ENCODE measurements at regions not wholly inside any gene's neighbourhood (a gene's known extent, or its start where the extent isn't known, plus 50 kb on each side); places are given as distances from the start of the nearest gene placed in this dataset.

DNA sequence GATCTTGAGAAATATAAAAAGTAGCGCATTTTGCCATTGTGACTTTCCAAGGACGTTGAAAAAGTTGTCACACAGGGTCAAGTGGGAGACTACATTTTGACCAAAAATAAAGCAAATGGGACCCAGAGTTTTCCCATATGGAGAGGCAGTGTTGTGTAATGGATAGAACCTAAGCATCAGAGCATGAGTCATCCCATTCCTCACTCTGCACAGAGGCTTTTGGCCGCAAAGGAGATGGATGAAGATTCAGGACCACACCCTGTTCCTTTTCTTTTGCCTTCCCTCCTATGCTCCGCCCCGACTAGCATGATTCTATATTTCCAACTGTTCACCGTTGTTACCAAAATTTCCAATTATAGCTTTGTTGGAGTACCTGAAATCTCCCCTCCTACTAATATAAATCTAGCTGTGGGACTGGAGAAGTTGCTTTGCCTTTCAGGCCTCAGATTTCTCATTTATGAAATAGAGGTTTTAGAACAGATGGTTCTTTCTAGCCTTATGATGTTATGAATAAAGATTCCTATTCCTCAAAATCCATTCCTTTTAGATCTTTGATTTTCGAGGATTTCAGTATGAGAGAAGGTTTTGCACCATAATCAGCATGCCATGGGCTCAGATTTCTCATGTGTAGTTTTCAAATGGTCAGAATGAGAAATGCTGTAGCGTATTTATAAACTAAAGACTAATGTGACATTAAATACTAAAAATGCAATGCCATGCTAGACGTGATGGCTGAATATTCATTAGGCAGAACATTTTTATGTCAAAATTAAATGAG is 921.9 kb upstream of the TENM4 start:
- no peak for DNase-seq

DNA sequence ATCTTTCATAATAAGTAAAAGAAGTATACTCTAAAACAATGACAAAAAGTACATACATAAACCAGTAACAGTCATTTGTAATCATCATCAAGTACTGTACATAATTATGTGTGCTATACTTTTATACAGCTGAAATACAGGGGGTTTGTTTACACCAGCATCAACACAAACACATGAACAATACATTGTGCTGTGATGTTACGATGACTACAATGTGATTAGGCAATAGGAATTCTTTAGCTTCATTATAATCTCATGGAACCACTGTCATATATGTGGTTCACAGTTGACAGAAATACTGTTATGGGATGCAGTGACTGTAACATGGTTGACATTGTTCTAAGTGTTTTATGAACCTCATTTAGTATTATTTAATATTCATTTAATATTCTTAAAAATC is 914.4 kb upstream of the TENM4 start:
- DNase-seq: no peak

DNA sequence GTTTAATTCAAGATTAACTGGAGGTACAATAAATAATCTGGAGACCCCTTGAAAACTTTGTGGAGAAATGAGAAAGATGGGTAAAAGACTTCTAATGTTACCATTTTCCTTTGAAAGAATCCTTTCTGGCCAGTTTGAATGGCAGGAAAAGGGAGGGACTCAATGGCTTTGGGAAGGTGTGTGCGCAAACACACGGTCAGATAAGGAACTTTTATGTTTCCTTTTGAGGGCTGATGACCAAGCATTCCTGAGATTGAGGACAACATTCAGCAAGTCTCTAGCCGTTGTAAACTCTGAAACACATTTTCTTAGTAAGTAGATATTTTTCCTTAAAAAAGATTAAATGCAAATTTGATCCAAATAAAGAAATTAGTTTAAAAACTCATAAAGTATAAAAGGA is 909.7 kb upstream of the TENM4 start:
- no peak for DNase-seq

DNA sequence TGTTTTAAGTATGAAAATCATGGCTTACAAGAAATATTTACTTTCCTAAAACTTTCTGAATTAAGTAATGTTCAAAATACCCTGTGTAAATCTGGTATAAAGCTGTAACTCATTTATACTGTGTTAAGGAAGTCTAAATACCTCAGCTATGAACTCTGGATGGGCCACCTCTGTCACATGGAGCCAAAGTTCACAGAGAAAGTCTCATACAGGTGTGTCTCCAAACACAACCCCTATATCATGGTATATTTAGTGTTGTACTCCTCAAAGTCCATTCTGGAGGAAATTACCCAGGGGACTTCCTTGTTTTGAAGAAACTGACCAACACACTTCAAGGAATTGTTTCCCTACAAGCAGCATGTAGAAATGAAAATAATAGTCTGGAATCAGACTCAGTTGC is 909.2 kb upstream of the TENM4 start:
- DNase-seq: no peak

DNA sequence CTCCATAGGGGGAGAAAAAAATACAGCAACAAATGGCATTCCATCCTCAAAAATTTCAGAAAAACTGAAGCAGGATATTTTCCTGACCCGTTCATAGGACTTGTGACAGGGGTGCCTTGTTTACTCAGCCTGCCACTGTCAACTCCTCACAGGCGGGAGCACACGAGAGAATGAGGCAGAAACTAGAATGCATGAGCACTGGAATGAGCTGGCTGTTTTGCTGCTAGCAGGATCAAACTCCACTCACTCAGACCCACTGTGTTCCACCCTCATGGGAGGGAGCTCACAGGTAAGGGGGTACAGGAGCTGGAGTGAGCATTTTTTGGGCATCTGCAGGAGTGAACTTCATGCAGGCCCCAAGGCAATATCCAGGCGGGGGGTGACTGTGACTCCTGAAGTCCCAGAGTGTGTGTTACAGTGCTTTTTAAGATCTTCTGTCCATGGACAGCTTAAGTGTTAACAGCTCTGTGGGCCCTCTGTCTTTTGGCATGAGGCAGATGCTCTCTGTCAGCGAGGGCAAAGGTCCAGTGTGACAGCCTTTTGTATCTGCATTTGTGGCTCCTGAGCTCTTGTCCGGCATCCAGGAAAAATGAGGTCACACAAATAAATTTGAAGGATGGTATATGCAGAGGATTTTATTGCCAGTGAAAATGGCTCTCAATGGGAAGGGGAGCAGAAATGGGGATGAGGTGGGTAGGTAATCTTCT is 905.7 kb upstream of the TENM4 start:
- DNase-seq: no peak

DNA sequence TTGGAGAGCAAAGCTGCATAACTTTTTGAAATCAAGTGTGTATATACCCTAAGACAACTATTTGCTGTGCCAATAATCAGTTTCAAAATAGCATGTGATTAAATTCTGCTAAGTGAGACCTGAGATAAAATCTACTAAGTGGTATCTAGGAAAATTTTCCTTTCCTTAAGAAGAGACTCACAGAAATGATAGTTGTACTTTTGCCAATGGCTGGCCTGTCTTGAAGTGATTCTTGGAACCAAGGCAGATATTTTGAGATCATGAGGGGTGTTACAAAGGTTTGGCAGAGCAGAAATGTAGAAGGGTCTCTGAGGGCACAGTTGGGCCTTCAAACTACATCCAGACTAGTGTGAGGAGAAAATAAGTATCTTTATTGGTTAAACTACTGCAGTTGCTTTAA is 902.6 kb upstream of the TENM4 start:
- no peak for DNase-seq

DNA sequence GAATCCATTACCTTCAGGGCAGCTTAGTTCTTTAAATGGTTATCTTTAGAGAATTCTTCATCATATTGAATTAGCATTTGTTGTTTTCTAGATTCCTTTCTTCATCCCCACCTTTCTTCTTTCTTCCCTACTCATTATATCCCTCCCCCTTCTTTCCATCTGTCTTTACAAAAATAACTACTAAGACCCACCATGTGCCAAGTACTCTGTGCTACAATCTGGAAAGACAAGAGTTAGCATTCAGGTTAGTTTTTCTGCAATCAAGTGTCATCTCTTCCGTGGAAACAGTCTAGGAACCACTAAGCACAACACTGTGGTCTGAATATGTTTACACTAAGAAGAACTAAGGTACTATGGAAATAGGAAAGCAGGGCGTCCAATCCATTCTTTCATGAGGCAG is 897.4 kb upstream of the TENM4 start:
- no peak for DNase-seq

DNA sequence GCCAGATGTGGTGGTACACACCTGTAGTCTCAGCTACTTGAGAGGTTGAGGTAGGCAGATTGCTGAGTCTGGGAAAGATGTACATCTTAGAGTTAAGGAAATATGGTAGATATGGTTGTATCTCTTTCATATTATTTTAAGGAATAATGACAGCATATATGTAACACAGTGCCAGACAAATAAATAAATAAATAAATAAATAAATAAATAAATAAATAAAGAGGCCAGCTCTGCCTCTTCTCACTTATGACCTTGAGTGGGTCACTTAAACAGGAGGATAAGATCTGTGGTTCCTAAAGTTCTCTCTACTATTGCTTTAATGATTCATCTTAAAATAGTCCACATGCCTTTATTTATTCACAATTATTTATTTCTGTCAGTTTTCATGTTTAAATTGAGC is 890.9 kb upstream of the TENM4 start:
- no peak for DNase-seq

DNA sequence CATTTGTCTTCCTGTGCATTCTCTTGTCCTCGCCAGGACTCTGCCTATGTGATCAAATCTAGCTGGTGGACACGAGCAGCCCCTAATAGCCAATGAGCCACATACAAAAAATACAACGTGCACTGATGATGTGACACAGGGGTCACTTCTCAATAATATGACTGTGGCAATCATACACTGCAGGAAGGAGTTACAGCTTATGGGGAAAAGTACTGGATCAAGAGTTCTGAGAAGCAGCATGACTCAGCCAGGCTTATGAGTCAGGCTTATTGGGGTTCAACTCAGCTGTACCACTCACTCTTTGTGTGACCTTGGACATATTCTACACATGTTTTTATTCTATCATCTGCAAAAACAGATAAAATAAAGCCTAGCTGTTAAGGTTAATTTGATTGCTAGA is 889.4 kb upstream of the TENM4 start:
- no peak for DNase-seq

DNA sequence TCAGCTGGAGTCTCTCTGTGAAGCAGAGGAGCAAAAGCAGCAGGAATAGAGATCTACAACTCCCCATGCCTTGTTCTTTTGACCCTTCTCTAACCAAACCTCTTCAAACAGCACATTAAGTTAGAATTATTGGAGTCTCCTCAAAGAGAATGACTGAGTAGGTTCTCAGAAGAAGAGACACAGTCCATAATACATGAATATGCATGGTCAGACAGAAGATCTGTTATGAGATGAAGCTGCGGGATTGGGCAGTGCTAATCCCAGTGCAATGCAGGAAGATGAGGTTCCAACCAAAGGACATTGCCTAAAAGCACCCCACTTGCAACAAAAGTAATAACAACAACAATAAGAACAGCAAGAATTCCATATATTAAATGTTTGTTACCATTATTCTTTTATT is 887.9 kb upstream of the TENM4 start:
- no peak for DNase-seq

DNA sequence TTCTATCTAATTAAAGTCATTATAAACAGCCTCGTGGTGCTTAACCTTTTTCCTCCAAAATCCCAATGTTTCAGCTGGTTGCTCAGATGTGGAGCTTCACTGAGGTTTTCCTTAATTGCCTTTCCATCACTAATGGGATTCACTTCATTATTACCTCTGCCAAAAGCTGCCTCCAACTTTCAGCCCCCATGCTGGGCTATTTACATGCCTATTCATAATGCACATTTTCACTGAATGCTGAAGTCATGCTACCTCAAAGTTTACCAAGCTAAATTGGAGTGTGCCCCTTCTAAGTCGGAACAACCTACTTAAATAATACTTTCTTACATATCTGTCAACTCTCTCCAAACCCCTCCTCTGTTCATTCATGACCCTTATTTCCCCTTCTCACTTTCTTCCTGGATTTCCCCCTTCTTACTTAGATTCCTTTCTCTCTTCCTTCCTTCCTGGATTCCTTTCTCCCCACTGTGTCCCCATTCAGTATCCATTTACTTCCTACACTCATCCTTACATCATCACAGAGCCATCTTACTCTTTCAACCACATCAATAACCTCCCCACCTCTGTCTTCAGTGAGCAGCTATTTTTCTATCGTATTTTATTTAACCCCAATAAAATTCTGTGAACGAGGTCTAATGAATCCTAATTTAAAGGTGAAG is 887.3 kb upstream of the TENM4 start:
- DNase-seq: no peak

DNA sequence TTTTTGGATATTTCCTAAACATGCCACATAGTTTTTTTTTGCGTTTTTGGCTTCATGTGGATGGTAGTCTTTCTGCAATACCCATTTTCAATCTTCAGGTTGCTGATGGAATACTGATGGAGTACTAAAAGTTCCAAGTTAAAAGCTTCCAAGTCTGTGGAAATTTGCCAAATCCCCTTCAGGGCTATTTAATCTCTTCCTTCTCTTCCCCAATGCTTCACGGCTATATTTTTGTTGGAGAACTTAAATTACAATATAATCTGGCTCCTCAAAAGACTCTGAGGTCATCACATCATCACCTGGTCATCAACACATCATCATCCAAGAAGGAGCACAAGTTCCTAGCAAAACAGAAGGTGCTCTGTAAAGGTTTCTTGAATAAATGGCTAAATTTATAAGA is 881.0 kb upstream of the TENM4 start:
- no peak for DNase-seq

DNA sequence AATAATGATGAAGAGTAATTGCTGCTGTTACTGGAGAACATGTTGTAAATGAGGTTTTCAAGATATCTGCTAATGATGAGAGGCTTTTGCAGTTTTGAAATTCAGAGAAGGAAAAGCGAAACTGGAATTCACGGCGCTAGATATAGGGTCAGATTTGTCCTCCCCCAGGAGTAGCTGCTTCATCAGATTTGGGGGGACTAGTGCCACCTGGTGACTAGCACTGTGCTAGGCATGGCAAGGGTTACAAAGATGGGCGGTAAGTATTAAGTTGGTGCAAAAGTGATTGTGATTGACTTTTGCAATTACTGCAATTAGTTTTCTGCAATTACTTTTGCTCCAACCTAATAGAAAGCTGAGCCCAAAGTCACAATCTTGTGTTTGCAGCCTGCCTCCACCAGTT is 879.9 kb upstream of the TENM4 start:
- DNase-seq: no peak

DNA sequence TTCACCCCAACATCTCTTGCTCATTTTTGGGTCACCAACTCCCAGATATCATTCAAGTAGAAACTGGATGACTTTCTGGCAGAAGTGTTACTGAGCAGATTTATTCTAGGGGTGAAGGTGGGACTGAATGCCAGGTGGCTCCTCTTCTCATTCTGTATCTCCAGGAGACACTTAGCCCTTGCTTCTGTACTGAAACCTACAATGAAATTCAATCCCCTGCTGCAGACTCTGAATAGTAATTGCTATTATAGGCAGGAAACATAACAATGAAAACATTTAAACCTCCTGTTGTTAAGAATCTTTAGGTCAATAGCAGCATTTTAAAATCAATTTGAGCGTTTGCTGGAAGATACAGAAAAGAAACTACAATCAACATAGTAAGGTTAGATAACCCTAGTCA is 879.4 kb upstream of the TENM4 start:
- no peak for DNase-seq

DNA sequence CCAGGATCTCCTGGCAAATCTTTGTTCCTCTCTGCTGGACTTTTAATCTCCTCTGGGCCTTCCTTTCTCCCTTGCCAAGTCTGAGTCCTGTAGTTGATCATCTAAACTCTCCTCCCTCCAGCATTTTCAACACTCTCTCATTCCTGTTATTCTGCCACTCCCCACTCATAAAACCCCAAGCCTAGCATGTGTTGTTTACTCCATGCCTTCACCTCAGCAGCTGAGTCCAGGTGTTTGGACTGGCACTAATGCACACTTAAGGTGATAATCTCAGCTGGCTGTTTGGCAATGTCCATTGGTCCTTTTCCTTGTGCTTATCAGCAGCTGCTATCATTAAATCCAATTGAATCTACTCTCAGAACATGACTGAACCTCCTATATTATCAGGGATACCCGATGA is 876.8 kb upstream of the TENM4 start:
- DNase-seq: no peak

DNA sequence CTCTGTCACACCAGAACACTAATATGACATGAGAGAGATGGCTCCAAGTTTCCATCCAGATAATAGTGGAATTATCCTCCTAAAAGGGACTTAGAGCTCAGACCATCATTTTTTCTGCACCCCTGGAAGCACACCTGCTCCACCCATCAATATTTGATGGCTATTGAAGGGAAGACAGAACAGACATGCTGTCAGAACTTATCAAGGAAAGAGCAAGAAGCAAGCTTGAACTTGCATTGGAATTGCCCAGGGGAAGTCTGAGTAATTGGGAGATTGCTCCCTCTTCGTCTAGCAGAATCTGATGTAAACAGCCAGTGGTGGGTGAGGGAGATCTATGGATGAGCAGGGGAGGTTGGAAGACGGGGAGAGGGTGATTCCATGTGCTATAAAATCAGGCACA is 874.4 kb upstream of the TENM4 start:
- no peak for DNase-seq

DNA sequence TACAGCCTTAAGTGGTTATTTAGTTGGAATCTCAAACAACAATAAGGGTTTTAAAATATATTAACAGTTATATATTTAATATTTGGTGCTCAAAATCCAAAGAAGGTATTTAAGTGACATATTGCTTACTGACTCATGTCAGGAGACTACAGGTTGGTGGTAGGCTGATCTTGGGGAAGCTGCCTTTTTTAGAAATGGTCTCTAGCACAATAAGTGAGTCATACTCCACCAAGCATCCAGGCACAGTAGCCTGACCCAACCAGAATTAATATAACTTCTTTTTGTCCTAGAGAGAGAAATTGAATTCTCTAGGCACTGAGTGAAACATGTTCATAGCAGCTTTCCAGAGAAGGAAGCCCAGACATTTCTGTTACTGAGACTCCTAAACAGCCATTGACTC is 868.5 kb upstream of the TENM4 start:
- DNase-seq: no peak

DNA sequence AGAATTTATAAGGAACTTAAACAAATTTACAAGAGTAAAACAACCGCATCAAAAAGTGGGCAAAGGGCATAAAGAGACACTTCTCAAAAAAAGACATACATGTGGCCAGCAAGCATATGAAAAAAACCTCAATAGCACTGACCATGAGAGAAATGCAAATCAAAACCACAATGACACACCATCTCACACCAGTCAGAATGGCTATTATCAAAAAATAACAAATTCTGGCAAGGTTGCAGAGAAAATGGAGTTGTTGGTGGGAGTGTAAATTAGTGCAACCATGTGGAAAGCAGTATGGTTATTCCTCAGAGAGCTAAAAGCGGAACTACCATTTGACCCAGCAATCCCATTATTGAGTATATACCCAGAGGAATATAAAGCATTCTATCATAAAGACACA is 866.8 kb upstream of the TENM4 start:
- peak; percentile 14 for DNase-seq

DNA sequence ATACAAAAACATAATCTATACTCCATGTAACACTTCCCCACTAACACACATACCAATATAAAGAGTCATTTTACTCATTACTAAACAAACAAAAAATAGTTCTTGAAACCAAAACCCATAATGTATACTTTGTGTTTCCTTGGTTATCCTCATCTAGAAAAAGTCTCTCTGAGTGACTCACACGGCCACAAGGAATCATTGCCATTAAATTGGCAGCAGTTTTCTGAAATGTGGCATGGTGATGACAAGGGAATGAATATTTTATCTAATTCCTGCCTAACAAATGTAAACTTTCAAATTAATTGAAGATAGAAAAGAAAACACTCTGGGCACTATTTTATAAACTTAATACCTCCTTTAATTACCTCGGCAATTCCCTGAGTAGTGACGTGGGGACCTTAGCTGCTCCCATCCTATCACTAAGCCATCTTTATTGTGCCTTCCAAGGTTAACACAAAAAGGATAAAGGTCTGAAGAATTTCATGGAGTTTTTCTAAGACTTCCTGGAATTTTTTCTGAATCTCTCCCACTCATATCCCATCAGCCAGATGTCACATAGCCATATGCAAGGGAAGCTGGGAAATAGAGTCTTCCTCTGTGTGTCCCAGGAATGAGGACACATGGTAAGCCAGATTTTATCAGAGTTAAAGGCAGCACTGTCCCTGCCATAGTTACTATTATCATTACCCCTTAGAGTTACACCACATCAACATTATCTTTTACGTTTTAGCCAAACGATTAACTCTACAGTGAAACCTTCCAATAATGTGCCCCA is 857.2 kb upstream of the TENM4 start:
- peak; percentile 76 for DNase-seq

DNA sequence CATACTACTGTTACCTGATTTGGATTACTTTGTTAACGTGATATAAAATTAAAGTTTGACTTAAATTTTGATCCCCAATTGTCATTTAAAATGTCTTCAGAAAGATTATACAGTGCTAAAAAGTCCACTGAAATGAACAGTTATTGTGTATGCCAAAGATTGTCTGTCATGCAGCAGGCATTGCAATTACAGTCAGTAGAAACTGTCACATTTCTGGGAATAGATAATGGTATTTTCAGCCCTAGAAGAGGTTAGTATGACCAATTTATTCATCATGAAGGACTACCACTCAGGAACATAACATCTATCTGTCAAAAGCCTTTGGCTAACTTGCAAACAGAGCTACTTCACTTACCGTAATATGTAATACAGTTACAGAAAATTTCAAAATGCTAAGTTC is 852.5 kb upstream of the TENM4 start:
- no peak for DNase-seq

DNA sequence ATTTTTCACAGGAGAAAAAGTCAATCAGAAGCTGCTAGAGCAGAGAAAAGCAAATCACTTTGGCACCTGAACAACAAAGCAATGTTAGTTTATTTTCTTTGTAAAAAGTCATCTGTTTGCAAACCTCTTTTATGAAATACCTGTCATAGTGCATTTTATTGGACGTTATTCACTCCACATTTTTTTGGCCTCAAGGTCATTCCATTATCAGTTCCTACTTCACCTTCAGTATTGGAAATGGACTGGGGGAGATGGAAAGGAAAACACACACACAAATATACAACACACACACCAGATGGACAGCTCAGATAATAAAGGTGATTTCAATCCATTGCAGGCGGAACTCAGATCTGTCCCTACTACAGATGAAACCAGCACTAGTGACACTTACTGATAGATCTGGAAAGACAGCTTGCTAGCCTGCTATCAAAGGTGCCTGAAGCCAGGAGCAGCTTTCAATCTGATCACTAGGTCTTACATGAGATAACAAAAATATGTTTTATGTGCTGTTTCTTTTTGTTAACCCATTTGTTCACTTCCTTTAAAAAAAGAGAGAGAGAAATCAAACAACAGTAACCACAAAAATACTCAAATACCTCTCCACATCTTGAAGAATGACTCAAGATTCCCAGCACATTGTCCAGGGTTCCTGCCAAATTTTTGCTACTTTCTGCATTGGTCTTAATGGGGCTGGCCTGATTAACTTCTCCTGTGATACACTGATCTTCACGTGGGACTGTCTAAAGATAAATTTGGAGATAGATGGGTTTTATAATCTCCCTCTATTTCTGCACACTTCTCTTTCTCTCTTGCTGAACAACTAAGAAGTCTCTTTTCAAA is 844.3 kb upstream of the TENM4 start:
- no peak for DNase-seq

DNA sequence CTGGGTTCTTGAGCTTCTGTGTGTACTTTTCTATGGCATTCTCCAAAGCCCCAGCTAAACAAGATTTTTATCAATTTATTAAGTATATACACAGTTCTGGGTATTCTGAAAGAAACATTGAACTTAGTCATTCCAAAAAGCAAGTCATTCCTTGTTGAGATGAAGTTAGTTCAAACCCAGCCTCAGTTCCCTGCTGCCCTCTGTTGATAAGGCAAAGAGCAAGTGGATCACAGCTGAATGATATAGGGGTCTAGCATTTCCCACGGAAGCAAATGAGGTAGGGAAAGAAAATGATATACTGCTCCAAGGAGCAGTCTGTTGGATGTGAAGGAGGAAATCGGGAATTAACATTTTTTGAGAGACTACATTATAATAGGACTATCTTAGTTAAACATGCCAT is 841.8 kb upstream of the TENM4 start:
- no peak for DNase-seq

DNA sequence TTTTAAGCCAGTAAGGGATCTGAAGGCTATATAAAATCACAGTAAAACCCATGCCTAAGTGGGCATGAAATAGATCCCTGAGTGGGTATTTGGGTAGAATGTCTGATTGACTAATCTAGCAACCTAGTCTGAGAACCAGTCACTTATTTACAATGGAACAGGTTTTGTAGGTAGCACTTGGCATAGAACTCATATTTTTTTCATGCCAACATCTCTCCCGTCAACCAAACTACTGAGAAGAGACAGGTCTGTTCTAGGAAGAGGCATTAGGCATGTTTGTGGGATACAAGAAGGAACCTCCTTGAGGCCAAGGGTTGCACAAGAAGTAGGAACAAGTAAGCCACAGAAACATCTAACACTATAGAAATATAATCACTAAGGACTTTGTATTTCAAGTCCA is 840.4 kb upstream of the TENM4 start:
- no peak for DNase-seq
